ENCODE measurements at regions not wholly inside any gene's neighbourhood (a gene's known extent, or its start where the extent isn't known, plus 50 kb on each side); places are given as distances from the start of the nearest gene placed in this dataset.
"Not testable (repeated sequence)": the region's sequence is repeated elsewhere in the genome, so short reads cannot be mapped to it uniquely, and the experiment has no call there.

DNA sequence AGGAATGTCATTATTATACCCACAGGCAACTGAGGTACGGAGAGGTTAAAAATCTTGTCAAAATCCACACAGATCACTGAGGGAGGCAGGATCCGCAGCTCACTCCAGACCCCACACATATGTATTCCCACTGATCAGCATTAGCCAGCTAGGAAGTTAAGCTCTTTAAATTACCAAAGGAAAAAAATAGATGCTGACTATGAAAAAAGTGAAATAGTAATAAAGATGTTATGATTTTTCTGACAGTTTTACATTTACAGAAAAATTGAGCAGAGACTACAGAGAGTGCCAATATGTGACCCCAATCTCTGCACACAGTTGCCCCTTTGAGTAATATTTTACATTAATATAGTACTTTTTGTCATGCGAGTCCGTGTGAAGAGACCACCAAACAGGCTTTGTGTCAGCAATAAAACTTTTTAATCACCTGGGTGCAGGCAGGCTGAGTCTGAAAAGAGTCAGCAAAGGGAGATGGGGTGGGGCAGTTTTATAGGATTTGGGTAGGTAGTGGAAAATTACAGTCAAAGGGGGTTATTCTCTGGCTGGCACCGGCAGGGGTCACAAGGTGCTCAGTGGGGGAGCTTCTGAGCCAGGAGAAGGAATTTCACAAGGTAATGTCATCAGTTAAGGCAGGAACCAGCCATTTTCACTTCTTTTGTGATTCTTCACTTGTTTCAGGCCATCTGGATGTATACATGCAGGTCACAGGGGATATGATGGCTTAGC lies 61.9 kb upstream of the NAA35 start:
- not testable (repeated sequence) for H3K4me3 ChIP-seq (ENCODE audit: low read depth, low read length)

DNA sequence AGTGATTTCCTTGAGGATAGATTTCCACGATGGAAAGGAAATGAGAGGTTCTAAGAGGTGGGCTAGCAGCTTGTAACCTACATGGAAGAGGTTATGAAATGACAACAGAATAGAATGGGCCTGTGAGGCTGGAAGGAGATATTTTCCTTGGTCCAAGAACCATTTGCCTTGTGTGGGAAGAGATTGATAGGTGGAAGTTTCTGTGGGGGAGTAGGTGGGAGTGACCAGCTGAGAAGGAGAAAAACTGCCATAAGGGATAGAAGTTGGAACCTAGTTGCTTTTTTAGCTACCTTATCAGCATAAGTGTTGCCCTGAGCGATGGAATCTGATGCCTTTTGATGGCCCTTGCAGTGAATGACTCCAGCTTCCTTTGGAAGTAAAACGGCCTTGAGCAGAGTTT lies 60.4 kb upstream of the NAA35 start:
- not testable (repeated sequence) for H3K4me3 ChIP-seq (ENCODE audit: low read depth, low read length)

DNA sequence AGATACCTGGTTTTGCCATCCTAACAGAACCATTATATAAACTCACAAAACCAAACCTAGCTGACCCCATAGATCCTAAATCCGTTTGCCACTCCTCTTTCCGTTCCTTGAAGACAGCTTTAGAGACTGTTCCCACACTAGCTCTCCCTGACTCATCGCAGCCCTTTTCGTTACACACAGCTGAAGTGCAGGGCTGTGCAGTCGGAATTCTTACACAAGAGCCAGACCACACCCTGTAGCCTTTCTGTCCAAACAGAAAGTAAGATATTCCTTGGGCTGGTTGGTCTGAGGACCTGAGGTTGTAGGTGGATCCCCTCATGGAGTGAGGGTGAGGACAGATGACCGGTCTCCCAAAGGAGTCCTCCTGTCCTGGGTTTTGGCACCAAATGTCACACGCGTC lies 56.7 kb upstream of the NAA35 start:
- no peak overlapping the region for H3K4me3 ChIP-seq (ENCODE audit: low read depth, low read length)

DNA sequence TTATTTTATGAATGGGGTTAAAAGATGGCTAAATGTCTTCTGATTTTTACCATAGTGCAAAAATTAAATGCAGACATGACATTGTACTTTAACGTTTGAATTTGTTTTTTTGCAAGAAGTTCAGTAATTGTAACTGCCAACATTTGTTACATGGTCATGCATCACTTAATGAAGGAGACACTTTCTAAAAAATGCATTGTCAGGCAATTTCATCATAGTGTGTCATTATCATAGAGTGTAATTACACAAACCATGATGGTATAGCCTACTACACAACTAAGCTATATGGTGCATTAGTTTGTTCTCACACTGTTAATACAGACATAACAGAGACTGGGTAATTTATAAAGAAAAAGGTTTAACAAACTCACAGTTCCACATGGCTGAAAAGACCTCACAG lies 50.0 kb upstream of the NAA35 start:
- no peak overlapping the region for H3K4me3 ChIP-seq (ENCODE audit: low read depth, low read length)
